Panc1 (cell line): ENCODE measurements at regions not wholly inside any gene's neighbourhood (a gene's known extent, or its start where the extent isn't known, plus 50 kb on each side); places are given as distances from the start of the nearest gene placed in this dataset.

Experiments
- ATAC-seq: fragments of 200-7000 bp; cut with Tn5 transposase; 2 replicates; pipeline ENCODE4 v1.9.1; 2020; ENCODE audit warnings: mild to moderate bottlenecking, moderate library complexity
- BruUV-seq: library from RNA; stranded (reverse); fragments of 400-500 nt; replicated peaks from 2 replicates; lab custom pipeline; 2021; lab: Mats Ljungman, UMichigan
- CTCF ChIA-PET: fragments of 300-600 bp; sonication (Branson Sonifier 250); formaldehyde crosslinking; loops from one replicate; lab custom pipeline; 2022; ENCODE audit warnings: antibody characterized with exemption; lab: Charles Lee
- POLR2A ChIA-PET: fragments of 300-600 bp; sonication (Branson Sonifier 250); formaldehyde crosslinking; loops from one replicate; lab custom pipeline; 2022; ENCODE audit warnings: antibody characterized with exemption; lab: Charles Lee
- DNase-seq: peaks from one replicate; pipeline ENCODE4 v3.0.0-alpha.2; 2010; ENCODE audit warnings: low read depth, low spot score
- H3K27ac ChIP-seq: 2 replicates; pipeline ENCODE4 v1.5.1; 2011; ENCODE audit warnings: mild to moderate bottlenecking, low read length, inconsistent platforms
- H3K27me3 ChIP-seq: fragments of 200-500 bp; sonication (Bioruptor generic); 2 replicates; pipeline ENCODE4 v1.6.0; 2014; ENCODE audit warnings: low read length, inconsistent platforms; ENCODE audit not compliant: control insufficient read depth, insufficient read depth
- H3K36me3 ChIP-seq: fragments of 200-500 bp; sonication (Bioruptor generic); 2 replicates; pipeline ENCODE4 v1.5.1; 2014; ENCODE audit warnings: inconsistent platforms, mild to moderate bottlenecking, low read length, moderate library complexity; ENCODE audit not compliant: control insufficient read depth, insufficient read depth
- H3K4me1 ChIP-seq: 2 replicates; pipeline ENCODE4 v1.5.1; 2011; ENCODE audit warnings: inconsistent platforms, mild to moderate bottlenecking, low read length, moderate library complexity; ENCODE audit not compliant: control insufficient read depth, insufficient read depth
- H3K4me3 ChIP-seq, 2 experiments: 2 replicates each; pipeline ENCODE4 v1.5.1; 2011 to 2012; ENCODE audit warnings: low read depth in 2 of 2, low read length in 2 of 2, mild to moderate bottlenecking in 2 of 2, inconsistent platforms in 1 of 2, moderate library complexity in 1 of 2
- H3K9me3 ChIP-seq: fragments of 200-500 bp; sonication (Bioruptor generic); 2 replicates; pipeline ENCODE4 v1.5.1; 2014; ENCODE audit warnings: low read depth, mild to moderate bottlenecking, inconsistent platforms, low read length, moderate library complexity; ENCODE audit not compliant: control insufficient read depth, insufficient read depth
- POLR2AphosphoS5 ChIP-seq: IDR thresholded peaks from 2 replicates; pipeline ENCODE4 v1.6.1; 2012; ENCODE audit warnings: mild to moderate bottlenecking, low read depth, low read length, moderate library complexity
- SIN3A ChIP-seq: IDR thresholded peaks from 2 replicates; pipeline ENCODE4 v1.6.1; 2012; ENCODE audit warnings: low read depth, mild to moderate bottlenecking, low read length, moderate library complexity, borderline replicate concordance; ENCODE audit not compliant: insufficient read depth
- TCF7L2 ChIP-seq: IDR thresholded peaks from 2 replicates; pipeline ENCODE4 v1.6.1; 2011; ENCODE audit warnings: mild to moderate bottlenecking, low read depth, low read length, inconsistent platforms
- in situ Hi-C: cut with HindIII; loops from 2 replicates; pipeline ENCODE4 v1.10.0; 2016; ENCODE audit warnings: low sequenced_read_pairs, low pct_unique_long_range_greater_than_20kb
- intact Hi-C: fragments of 100-400 bp; cut with micrococcal nuclease; formaldehyde crosslinking; loops from one replicate; pipeline ENCODE4 v1.10.0; 2022; ENCODE audit not compliant: unreplicated experiment
- TF ChIP-seq, protein P1 (sequence below): fragments of 450-650 bp; IDR thresholded peaks from 2 replicates; pipeline ENCODE4 v1.5.1; 2017; ENCODE audit warnings: mild to moderate bottlenecking
- TF ChIP-seq, protein P2 (sequence below), 2 experiments: IDR thresholded peaks; 2 replicates each; pipeline ENCODE4 v1.6.1; 2011 to 2012; ENCODE audit warnings: low read depth in 2 of 2, control low read depth in 1 of 2, low read length in 1 of 2, mild to moderate bottlenecking in 1 of 2, moderate library complexity in 1 of 2; ENCODE audit not compliant: insufficient read depth in 1 of 2

DNA sequence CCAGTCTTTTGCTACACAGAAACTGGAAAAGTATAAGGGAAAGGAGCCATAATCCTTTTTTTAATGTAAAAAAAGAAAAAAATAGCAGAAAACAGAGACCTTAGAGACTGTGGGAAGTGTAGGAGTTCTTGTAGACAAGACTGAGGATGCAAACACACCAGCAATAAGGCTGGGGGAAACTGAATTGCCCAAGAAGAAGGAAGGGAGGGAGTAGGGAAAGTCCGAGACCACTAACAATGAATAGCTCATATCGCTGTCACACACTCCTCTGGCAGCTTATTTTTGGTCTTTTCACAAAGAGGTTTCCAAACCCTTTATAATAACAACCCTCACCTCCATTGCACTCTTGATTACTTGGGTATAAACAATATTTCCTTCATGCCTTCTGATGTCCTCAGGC is 952.0 kb downstream of the SLITRK5 start:
- ATAC-seq (no peak), DNase-seq (no peak)
- ChIA-PET POLR2A (no interaction called here), CTCF (no interaction called here)
- no peaks in the 10 kb centered on the region for H3K9me3 ChIP-seq
- in situ Hi-C loops (no loop called here), intact Hi-C loops (no loop called here)
- no peaks in the 10 kb centered on the region for H3K27me3 ChIP-seq
- no TSS peak for BruUV-seq
- no peaks in the 10 kb centered on the region for H3K4me1 ChIP-seq
- no peaks in the 10 kb centered on the region for H3K36me3 ChIP-seq
- no peak overlapping the region for H3K4me3 ChIP-seq
- TF ChIP-seq, protein P1, sequence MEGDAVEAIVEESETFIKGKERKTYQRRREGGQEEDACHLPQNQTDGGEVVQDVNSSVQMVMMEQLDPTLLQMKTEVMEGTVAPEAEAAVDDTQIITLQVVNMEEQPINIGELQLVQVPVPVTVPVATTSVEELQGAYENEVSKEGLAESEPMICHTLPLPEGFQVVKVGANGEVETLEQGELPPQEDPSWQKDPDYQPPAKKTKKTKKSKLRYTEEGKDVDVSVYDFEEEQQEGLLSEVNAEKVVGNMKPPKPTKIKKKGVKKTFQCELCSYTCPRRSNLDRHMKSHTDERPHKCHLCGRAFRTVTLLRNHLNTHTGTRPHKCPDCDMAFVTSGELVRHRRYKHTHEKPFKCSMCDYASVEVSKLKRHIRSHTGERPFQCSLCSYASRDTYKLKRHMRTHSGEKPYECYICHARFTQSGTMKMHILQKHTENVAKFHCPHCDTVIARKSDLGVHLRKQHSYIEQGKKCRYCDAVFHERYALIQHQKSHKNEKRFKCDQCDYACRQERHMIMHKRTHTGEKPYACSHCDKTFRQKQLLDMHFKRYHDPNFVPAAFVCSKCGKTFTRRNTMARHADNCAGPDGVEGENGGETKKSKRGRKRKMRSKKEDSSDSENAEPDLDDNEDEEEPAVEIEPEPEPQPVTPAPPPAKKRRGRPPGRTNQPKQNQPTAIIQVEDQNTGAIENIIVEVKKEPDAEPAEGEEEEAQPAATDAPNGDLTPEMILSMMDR: no peak
- TF ChIP-seq SIN3A (no peak), TCF7L2 (no peak), POLR2AphosphoS5 (no peak)
- TF ChIP-seq, protein P2, sequence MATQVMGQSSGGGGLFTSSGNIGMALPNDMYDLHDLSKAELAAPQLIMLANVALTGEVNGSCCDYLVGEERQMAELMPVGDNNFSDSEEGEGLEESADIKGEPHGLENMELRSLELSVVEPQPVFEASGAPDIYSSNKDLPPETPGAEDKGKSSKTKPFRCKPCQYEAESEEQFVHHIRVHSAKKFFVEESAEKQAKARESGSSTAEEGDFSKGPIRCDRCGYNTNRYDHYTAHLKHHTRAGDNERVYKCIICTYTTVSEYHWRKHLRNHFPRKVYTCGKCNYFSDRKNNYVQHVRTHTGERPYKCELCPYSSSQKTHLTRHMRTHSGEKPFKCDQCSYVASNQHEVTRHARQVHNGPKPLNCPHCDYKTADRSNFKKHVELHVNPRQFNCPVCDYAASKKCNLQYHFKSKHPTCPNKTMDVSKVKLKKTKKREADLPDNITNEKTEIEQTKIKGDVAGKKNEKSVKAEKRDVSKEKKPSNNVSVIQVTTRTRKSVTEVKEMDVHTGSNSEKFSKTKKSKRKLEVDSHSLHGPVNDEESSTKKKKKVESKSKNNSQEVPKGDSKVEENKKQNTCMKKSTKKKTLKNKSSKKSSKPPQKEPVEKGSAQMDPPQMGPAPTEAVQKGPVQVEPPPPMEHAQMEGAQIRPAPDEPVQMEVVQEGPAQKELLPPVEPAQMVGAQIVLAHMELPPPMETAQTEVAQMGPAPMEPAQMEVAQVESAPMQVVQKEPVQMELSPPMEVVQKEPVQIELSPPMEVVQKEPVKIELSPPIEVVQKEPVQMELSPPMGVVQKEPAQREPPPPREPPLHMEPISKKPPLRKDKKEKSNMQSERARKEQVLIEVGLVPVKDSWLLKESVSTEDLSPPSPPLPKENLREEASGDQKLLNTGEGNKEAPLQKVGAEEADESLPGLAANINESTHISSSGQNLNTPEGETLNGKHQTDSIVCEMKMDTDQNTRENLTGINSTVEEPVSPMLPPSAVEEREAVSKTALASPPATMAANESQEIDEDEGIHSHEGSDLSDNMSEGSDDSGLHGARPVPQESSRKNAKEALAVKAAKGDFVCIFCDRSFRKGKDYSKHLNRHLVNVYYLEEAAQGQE (IDR thresholded peaks at IDR 0.05; ENCODE audit: insufficient read depth in 1 of 2, low read depth in 2 of 2, low read length in 1 of 2): no peak
- H3K27ac ChIP-seq: no peak overlapping the region

DNA sequence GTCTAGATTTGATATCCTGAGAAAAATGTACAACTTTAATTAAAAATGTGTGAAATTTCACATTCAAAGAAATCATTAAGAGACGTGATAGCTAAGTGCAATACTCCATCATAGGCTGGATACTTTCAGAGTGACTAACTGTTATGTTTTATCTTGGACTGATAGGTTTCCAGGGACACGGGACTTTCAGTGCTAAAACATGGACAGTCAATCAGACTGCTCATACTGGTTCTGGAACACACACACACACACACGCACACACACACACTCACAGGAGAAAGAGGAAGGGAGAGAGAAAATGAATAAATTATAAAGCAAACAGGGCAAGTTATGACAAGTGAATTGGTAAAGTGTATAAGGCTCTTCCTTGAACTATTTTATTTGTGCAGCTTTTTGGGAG is 955.9 kb downstream of the SLITRK5 start:
- Histone ChIP-seq H3K4me3 (no peak overlapping the region), H3K27me3 (no peaks in the 10 kb centered on the region), H3K4me1 (no peaks in the 10 kb centered on the region), H3K27ac (no peak overlapping the region), H3K36me3 (no peaks in the 10 kb centered on the region), H3K9me3 (no peaks in the 10 kb centered on the region)
- no TSS peak for BruUV-seq
- TF ChIP-seq, protein P2 (IDR thresholded peaks at IDR 0.05; ENCODE audit: insufficient read depth in 1 of 2, low read depth in 2 of 2, low read length in 1 of 2): no peak
- TF ChIP-seq TCF7L2 (no peak), POLR2AphosphoS5 (no peak), SIN3A (no peak)
- TF ChIP-seq, protein P1: no peak
- ATAC-seq (no peak), DNase-seq (no peak)
- in situ Hi-C loops: no loop called here
- CTCF ChIA-PET: no interaction called here
- intact Hi-C loops: no loop called here
- POLR2A ChIA-PET: no interaction called here
